GM23338 (cell line): ENCODE measurements at regions not wholly inside any gene's neighbourhood (a gene's known extent, or its start where the extent isn't known, plus 50 kb on each side); places are given as distances from the start of the nearest gene placed in this dataset.

Source experiments
- ATAC-seq: fragments of 200-7000 bp; cut with Tn5 transposase; 3 replicates; pipeline ENCODE4 v1.9.1; 2020
- DNase-seq: peaks from one replicate; pipeline ENCODE4 v3.0.0-alpha.2; 2015; ENCODE audit warnings: low spot score
- H2AFZ ChIP-seq: fragments of 200-600 bp; sonication (generic); 2 replicates; pipeline ENCODE4 v1.8.0; 2016; ENCODE audit warnings: antibody characterized with exemption, mild to moderate bottlenecking, moderate library complexity
- H3F3A ChIP-seq: fragments of 200-600 bp; sonication (generic); replicated peaks from 2 replicates; pipeline ENCODE4 v1.8.0; 2017; ENCODE audit warnings: antibody characterized with exemption, mixed run types, low read depth
- H3K27ac ChIP-seq: fragments of 200-600 bp; sonication (generic); 2 replicates; pipeline ENCODE4 v1.6.1; 2016; ENCODE audit warnings: low read depth
- H3K27me3 ChIP-seq: fragments of 200-600 bp; sonication (generic); 2 replicates; pipeline ENCODE4 v1.8.0; 2016; ENCODE audit warnings: mild to moderate bottlenecking, mixed run types, moderate library complexity; ENCODE audit not compliant: insufficient read depth
- H3K36me3 ChIP-seq: fragments of 200-600 bp; sonication (generic); 2 replicates; pipeline ENCODE4 v1.8.0; 2016; ENCODE audit warnings: mild to moderate bottlenecking; ENCODE audit not compliant: insufficient read depth
- H3K4me1 ChIP-seq: fragments of 200-600 bp; sonication (generic); 2 replicates; pipeline ENCODE4 v1.8.0; 2016; ENCODE audit warnings: mild to moderate bottlenecking, moderate library complexity; ENCODE audit not compliant: insufficient read depth
- H3K4me2 ChIP-seq: fragments of 200-600 bp; sonication (generic); 2 replicates; pipeline ENCODE4 v1.7.1; 2017; ENCODE audit warnings: mixed run types
- H3K4me3 ChIP-seq: fragments of 200-600 bp; sonication (generic); 2 replicates; pipeline ENCODE4 v1.6.1; 2016; ENCODE audit warnings: mixed run types
- H3K79me2 ChIP-seq: fragments of 200-600 bp; sonication (generic); replicated peaks from 2 replicates; pipeline ENCODE4 v1.8.0; 2017; ENCODE audit warnings: mild to moderate bottlenecking; ENCODE audit not compliant: insufficient read depth
- H3K9me2 ChIP-seq: fragments of 200-600 bp; sonication (generic); 2 replicates; pipeline ENCODE4 v1.8.0; 2017; ENCODE audit not compliant: insufficient read depth
- H4K20me1 ChIP-seq: fragments of 200-600 bp; sonication (generic); replicated peaks from 2 replicates; pipeline ENCODE4 v1.8.0; 2017; ENCODE audit warnings: mild to moderate bottlenecking; ENCODE audit not compliant: insufficient read depth
- H3K27ac Mint-ChIP-seq: 2 replicates; pipeline ENCODE4 v1.8.0; 2020; ENCODE audit warnings: inconsistent platforms, mild to moderate bottlenecking, moderate library complexity, mixed read lengths
- H3K27me3 Mint-ChIP-seq: 3 replicates; pipeline ENCODE4 v1.8.0; 2022; ENCODE audit warnings: low read depth, mild to moderate bottlenecking, moderate library complexity, mixed read lengths, inconsistent platforms; ENCODE audit not compliant: insufficient read depth, poor library complexity
- H3K36me3 Mint-ChIP-seq: 3 replicates; pipeline ENCODE4 v1.8.0; 2021; ENCODE audit warnings: low read depth, mild to moderate bottlenecking, inconsistent platforms, moderate library complexity, mixed read lengths
- H3K4me1 Mint-ChIP-seq: 3 replicates; pipeline ENCODE4 v1.8.0; 2020; ENCODE audit warnings: mild to moderate bottlenecking, inconsistent platforms, mixed read lengths
- H3K4me3 Mint-ChIP-seq: 3 replicates; pipeline ENCODE4 v1.8.0; 2021; ENCODE audit warnings: moderate library complexity, mild to moderate bottlenecking, inconsistent platforms, mixed read lengths
- H3K9me3 Mint-ChIP-seq: 3 replicates; pipeline ENCODE4 v1.8.0; 2020; ENCODE audit warnings: moderate library complexity, mild to moderate bottlenecking, inconsistent platforms, mixed read lengths
- CREB1 ChIP-seq: fragments of 250-450 bp; sonication (Bioruptor Pico); IDR thresholded peaks from 2 replicates; pipeline ENCODE4 v1.5.0; 2020; ENCODE audit warnings: low read depth, mild to moderate bottlenecking, moderate library complexity
- CTCF ChIP-seq, 2 experiments: fragments of 200-600 bp in 1 of 2; sonication (generic) in 1 of 2; conservative IDR thresholded peaks; 2 replicates each; pipeline versions ENCODE4 v1.5.1 to v1.6.1; 2016 to 2017; ENCODE audit warnings: antibody characterized with exemption in 2 of 2, low read depth in 2 of 2, mild to moderate bottlenecking in 2 of 2, moderate library complexity in 1 of 2
- EZH2 ChIP-seq: fragments of 200-600 bp; sonication (generic); IDR thresholded peaks from one replicate; pipeline ENCODE4 v1.8.0; 2017; ENCODE audit warnings: antibody characterized with exemption, mild to moderate bottlenecking, low read depth; ENCODE audit not compliant: unreplicated experiment
- EZH2phosphoT487 ChIP-seq: fragments of 200-600 bp; sonication (generic); IDR thresholded peaks from one replicate; pipeline ENCODE4 v1.8.1; 2018; ENCODE audit warnings: antibody characterized with exemption; ENCODE audit not compliant: unreplicated experiment
- JUNB ChIP-seq: IDR thresholded peaks from one replicate; pipeline ENCODE4 v1.6.1; 2016; ENCODE audit warnings: antibody characterized with exemption; ENCODE audit not compliant: unreplicated experiment
- POLR2AphosphoS5 ChIP-seq: IDR thresholded peaks from 2 replicates; pipeline ENCODE4 v1.6.1; 2016; ENCODE audit warnings: antibody characterized with exemption, low read depth
- ZNF462 ChIP-seq: fragments of 250-450 bp; sonication (Bioruptor Pico); IDR thresholded peaks from 2 replicates; pipeline ENCODE4 v1.5.0; 2020; ENCODE audit warnings: mild to moderate bottlenecking, moderate library complexity
- TF ChIP-seq, protein P1 (sequence below): IDR thresholded peaks from one replicate; pipeline ENCODE4 v1.6.1; 2018; ENCODE audit warnings: antibody characterized with exemption; ENCODE audit not compliant: unreplicated experiment

DNA sequence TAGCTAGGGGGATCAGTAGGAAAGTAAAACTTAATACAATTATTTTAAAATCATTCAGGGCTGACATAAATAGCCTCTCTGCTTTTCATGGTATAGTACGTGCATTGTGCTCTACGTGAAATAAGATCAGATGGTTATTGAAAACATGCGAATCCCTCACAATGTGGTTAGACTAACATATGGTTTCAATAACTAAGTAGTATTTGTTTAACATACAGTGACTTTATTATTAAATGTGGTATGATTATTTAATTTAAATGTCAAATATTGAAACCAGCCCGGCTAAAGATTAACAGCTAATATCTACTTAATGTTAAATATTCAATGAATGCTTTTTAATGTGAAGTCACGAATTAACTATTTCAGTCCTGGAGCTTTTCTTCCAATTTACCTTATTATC lies 473.9 kb upstream of the THBS1 start:
- Histone ChIP-seq H3K27ac (no peak overlapping the region), H3K4me3 (no peak overlapping the region), H3K79me2 (no peaks in the 10 kb centered on the region), H3K9me2 (peaks cover 18% of the 10 kb centered on the region), H3K27me3 (no peaks in the 10 kb centered on the region), H3K4me2 (no peak overlapping the region), H3K4me1 (no peaks in the 10 kb centered on the region), H4K20me1 (no peaks in the 10 kb centered on the region), H3F3A (no peaks in the 10 kb centered on the region), H3K36me3 (no peaks in the 10 kb centered on the region), H2AFZ (no peak overlapping the region)
- Mint-ChIP-seq H3K9me3 (no peaks in the 10 kb centered on the region), H3K4me1 (no peaks in the 10 kb centered on the region), H3K27me3 (peaks cover 1% of the 10 kb centered on the region), H3K4me3 (no peak overlapping the region), H3K27ac (no peak overlapping the region), H3K36me3 (no peaks in the 10 kb centered on the region)
- ATAC-seq (no peak), DNase-seq (no peak)
- TF ChIP-seq EZH2phosphoT487 (no peak), CREB1 (CRISPR knock-in tag) (no peak), JUNB (no peak), CTCF (conservative IDR thresholded peaks at IDR 0.05; ENCODE audit: low read depth in 2 of 2) (no peak)
- TF ChIP-seq, protein P1, sequence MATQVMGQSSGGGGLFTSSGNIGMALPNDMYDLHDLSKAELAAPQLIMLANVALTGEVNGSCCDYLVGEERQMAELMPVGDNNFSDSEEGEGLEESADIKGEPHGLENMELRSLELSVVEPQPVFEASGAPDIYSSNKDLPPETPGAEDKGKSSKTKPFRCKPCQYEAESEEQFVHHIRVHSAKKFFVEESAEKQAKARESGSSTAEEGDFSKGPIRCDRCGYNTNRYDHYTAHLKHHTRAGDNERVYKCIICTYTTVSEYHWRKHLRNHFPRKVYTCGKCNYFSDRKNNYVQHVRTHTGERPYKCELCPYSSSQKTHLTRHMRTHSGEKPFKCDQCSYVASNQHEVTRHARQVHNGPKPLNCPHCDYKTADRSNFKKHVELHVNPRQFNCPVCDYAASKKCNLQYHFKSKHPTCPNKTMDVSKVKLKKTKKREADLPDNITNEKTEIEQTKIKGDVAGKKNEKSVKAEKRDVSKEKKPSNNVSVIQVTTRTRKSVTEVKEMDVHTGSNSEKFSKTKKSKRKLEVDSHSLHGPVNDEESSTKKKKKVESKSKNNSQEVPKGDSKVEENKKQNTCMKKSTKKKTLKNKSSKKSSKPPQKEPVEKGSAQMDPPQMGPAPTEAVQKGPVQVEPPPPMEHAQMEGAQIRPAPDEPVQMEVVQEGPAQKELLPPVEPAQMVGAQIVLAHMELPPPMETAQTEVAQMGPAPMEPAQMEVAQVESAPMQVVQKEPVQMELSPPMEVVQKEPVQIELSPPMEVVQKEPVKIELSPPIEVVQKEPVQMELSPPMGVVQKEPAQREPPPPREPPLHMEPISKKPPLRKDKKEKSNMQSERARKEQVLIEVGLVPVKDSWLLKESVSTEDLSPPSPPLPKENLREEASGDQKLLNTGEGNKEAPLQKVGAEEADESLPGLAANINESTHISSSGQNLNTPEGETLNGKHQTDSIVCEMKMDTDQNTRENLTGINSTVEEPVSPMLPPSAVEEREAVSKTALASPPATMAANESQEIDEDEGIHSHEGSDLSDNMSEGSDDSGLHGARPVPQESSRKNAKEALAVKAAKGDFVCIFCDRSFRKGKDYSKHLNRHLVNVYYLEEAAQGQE: no peak

- Histone ChIP-seq H3K27me3 (no peaks in the 10 kb centered on the region), H3K4me3 (no peak overlapping the region), H4K20me1 (no peaks in the 10 kb centered on the region), H3K79me2 (no peaks in the 10 kb centered on the region), H3K36me3 (no peaks in the 10 kb centered on the region), H3K9me2 (peaks cover 18% of the 10 kb centered on the region), H3K4me1 (no peaks in the 10 kb centered on the region), H3K4me2 (no peak overlapping the region), H2AFZ (no peak overlapping the region), H3F3A (no peaks in the 10 kb centered on the region), H3K27ac (no peak overlapping the region)
- Mint-ChIP-seq H3K4me1 (no peaks in the 10 kb centered on the region), H3K27ac (no peak overlapping the region), H3K4me3 (no peak overlapping the region), H3K27me3 (peaks cover 1% of the 10 kb centered on the region), H3K36me3 (no peaks in the 10 kb centered on the region), H3K9me3 (no peaks in the 10 kb centered on the region)
- TF ChIP-seq CREB1 (CRISPR knock-in tag) (no peak), ZNF462 (CRISPR knock-in tag) (no peak), EZH2 (no peak), POLR2AphosphoS5 (no peak)
- ATAC-seq: no peak
- DNase-seq: no peak
Observed at GRCh38 chr15:39108021-39108420, 472.9 kb upstream of the THBS1 start.
